Activated CD4-positive, alpha-beta memory T cell treated with anti-CD3 and anti-CD28 coated beads for 36 hours (primary cell): ENCODE measurements at regions not wholly inside any gene's neighbourhood (a gene's known extent, or its start where the extent isn't known, plus 50 kb on each side); places are given as distances from the start of the nearest gene placed in this dataset.
"Not testable (repeated sequence)": the region's sequence is repeated elsewhere in the genome, so short reads cannot be mapped to it uniquely, and the experiment has no call there.

Source experiments
- CTCF ChIA-PET: fragments of 350-600 bp; sonication (Branson Sonifier 250); formaldehyde crosslinking; loops from one replicate; lab custom pipeline; 2021; ENCODE audit warnings: antibody characterized with exemption, inconsistent platforms; lab: Charles Lee
- POLR2A ChIA-PET: fragments of 350-600 bp; sonication (Branson Sonifier 250); formaldehyde crosslinking; loops from one replicate; lab custom pipeline; 2021; ENCODE audit warnings: antibody characterized with exemption; lab: Charles Lee
- DNase-seq: peaks from one replicate; pipeline ENCODE4 v3.0.0-alpha.2; 2020
- H3K27ac Mint-ChIP-seq: one replicate; pipeline ENCODE4 v1.8.0; 2021; ENCODE audit warnings: mixed read lengths
- H3K27me3 Mint-ChIP-seq: one replicate; pipeline ENCODE4 v1.8.0; 2021; ENCODE audit warnings: mixed read lengths
- H3K36me3 Mint-ChIP-seq: one replicate; pipeline ENCODE4 v1.8.0; 2021; ENCODE audit warnings: mixed read lengths
- H3K4me1 Mint-ChIP-seq: one replicate; pipeline ENCODE4 v1.8.0; 2021; ENCODE audit warnings: low read depth, mixed read lengths
- H3K4me3 Mint-ChIP-seq: one replicate; pipeline ENCODE4 v1.8.0; 2021; ENCODE audit warnings: mild to moderate bottlenecking, mixed read lengths
- H3K9me3 Mint-ChIP-seq: one replicate; pipeline ENCODE4 v1.8.0; 2021; ENCODE audit warnings: mixed read lengths
- intact Hi-C: fragments of 100-400 bp; cut with micrococcal nuclease; formaldehyde crosslinking; loops from one replicate; pipeline ENCODE4 v1.15.1; 2023

- ChIA-PET CTCF (no interaction called here), POLR2A (no interaction called here)
- DNase-seq, result no peak
- Mint-ChIP-seq H3K9me3 (no peaks in the 10 kb centered on the region), H3K4me3 (no peak overlapping the region), H3K27ac (no peak overlapping the region), H3K36me3 (no peaks in the 10 kb centered on the region), H3K4me1 (no peaks in the 10 kb centered on the region), H3K27me3 (no peaks in the 10 kb centered on the region)
- intact Hi-C loops, result no loop called here
Observed at GRCh38 chr5:91816681-91817080, 433.6 kb upstream of the ARRDC3 start.

- ChIA-PET POLR2A (no interaction called here), CTCF (no interaction called here)
- H3K27ac Mint-ChIP-seq, result no peak overlapping the region
- peaks cover 13% of the 10 kb centered on the region for H3K9me3 Mint-ChIP-seq
- no peaks in the 10 kb centered on the region for H3K36me3 Mint-ChIP-seq
- no peaks in the 10 kb centered on the region for H3K27me3 Mint-ChIP-seq
- H3K4me1 Mint-ChIP-seq, result no peaks in the 10 kb centered on the region
- no peak overlapping the region for H3K4me3 Mint-ChIP-seq
- intact Hi-C loops, result no loop called here
- no peak for DNase-seq
Observed at GRCh38 chr5:91797576-91797975, 414.5 kb upstream of the ARRDC3 start.

- intact Hi-C loops, result no loop called here
- H3K4me1 Mint-ChIP-seq, result no peaks in the 10 kb centered on the region
- H3K9me3 Mint-ChIP-seq, result no peaks in the 10 kb centered on the region
- H3K27ac Mint-ChIP-seq, result no peak overlapping the region
- no peaks in the 10 kb centered on the region for H3K36me3 Mint-ChIP-seq
- ChIA-PET CTCF (no interaction called here), POLR2A (no interaction called here)
- no peak for DNase-seq
- H3K4me3 Mint-ChIP-seq, result no peak overlapping the region
- H3K27me3 Mint-ChIP-seq, result no peaks in the 10 kb centered on the region
Observed at GRCh38 chr5:91794856-91795548, 411.9 kb upstream of the ARRDC3 start.

GRCh38 chr5:91794455-91794854 lies 411.3 kb upstream of the ARRDC3 start:
- intact Hi-C loops, result no loop called here
- no peaks in the 10 kb centered on the region for H3K9me3 Mint-ChIP-seq
- no peak overlapping the region for H3K4me3 Mint-ChIP-seq
- H3K27ac Mint-ChIP-seq, result no peak overlapping the region
- H3K27me3 Mint-ChIP-seq, result no peaks in the 10 kb centered on the region
- CTCF ChIA-PET, result no interaction called here
- POLR2A ChIA-PET, result no interaction called here
- H3K4me1 Mint-ChIP-seq, result no peaks in the 10 kb centered on the region
- no peaks in the 10 kb centered on the region for H3K36me3 Mint-ChIP-seq
- no peak for DNase-seq

GRCh38 chr5:91787718-91788117 lies 404.6 kb upstream of the ARRDC3 start:
- POLR2A ChIA-PET, result no interaction called here
- intact Hi-C loops, result no loop called here
- Mint-ChIP-seq H3K36me3 (no peaks in the 10 kb centered on the region), H3K27ac (no peak overlapping the region), H3K4me3 (no peak overlapping the region), H3K27me3 (no peaks in the 10 kb centered on the region), H3K4me1 (no peaks in the 10 kb centered on the region), H3K9me3 (no peaks in the 10 kb centered on the region)
- CTCF ChIA-PET, result no interaction called here
- no peak for DNase-seq

DNA sequence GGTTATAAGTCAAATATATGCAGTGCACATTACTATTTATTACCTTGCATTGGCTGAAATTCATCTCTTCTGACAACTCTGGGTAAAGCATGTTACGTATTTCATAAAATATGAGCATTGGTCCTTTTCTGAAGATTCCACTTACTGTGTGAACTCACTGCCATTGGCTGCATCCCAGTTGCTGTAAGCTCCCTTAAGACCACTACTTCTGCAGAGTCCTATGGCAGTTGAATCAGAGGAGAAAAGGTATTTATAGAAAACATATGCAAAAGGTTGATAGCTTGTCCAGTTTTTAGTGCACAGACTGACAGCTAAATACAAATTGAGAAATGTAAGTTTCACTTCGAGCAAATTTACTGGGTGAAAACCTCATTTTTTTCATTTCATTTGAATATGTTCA lies 394.6 kb upstream of the ARRDC3 start:
- no peak overlapping the region for H3K27ac Mint-ChIP-seq
- CTCF ChIA-PET, result no interaction called here
- POLR2A ChIA-PET, result no interaction called here
- no peaks in the 10 kb centered on the region for H3K4me1 Mint-ChIP-seq
- H3K27me3 Mint-ChIP-seq, result no peaks in the 10 kb centered on the region
- intact Hi-C loops, result no loop called here
- H3K9me3 Mint-ChIP-seq, result peaks cover 2% of the 10 kb centered on the region
- H3K4me3 Mint-ChIP-seq, result no peak overlapping the region
- H3K36me3 Mint-ChIP-seq, result no peaks in the 10 kb centered on the region
- no peak for DNase-seq

GRCh38 chr5:91776249-91776648 lies 393.1 kb upstream of the ARRDC3 start:
- Mint-ChIP-seq H3K4me1 (no peaks in the 10 kb centered on the region), H3K9me3 (no peaks in the 10 kb centered on the region), H3K27ac (no peak overlapping the region), H3K36me3 (no peaks in the 10 kb centered on the region), H3K27me3 (no peaks in the 10 kb centered on the region), H3K4me3 (no peak overlapping the region)
- ChIA-PET POLR2A (no interaction called here), CTCF (no interaction called here)
- intact Hi-C loops, result no loop called here
- no peak for DNase-seq

DNA sequence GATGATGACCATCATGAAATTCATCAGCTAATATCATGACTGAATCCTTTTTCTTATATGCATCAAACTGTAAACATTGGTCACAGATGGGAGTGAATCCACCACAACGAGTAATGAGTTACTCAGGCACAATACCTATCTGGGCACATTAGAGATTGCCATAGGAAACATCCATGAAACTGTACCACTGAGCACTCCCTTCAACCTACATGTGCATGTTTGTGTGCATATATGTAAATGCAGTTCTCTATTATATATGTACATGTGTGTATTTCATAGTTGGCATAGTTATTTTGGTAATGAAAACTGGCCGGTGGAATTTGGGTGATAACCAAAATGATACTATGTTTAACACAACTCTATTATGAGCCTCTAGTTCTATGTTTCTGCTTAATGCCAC lies 387.3 kb upstream of the ARRDC3 start:
- no peak overlapping the region for H3K4me3 Mint-ChIP-seq
- H3K9me3 Mint-ChIP-seq, result no peaks in the 10 kb centered on the region
- H3K36me3 Mint-ChIP-seq, result no peaks in the 10 kb centered on the region
- H3K27ac Mint-ChIP-seq, result no peak overlapping the region
- H3K27me3 Mint-ChIP-seq, result no peaks in the 10 kb centered on the region
- intact Hi-C loops, result no loop called here
- POLR2A ChIA-PET, result no interaction called here
- DNase-seq, result no peak
- no peaks in the 10 kb centered on the region for H3K4me1 Mint-ChIP-seq
- CTCF ChIA-PET, result no interaction called here

DNA sequence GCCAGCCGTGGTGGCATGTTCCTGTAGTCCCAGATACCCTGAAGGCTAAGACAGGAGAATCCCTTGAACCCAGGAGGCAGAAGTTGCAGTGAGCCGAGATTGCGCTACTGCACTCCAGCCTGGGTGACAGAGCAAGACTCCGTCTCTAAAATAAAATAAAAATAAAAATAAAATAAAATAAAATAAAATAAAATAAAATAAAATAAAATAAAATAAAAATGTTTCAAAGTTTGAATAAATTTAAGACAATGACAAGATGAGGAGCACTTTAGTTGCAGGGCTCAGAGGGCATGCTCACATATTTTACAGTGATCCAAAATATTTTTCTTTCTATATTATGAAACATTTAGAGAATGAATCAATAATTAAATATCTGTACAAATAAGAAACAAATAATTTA lies 374.3 kb upstream of the ARRDC3 start:
- H3K27me3 Mint-ChIP-seq, DNase-seq, H3K4me1 Mint-ChIP-seq, intact Hi-C loops, H3K27ac Mint-ChIP-seq, POLR2A ChIA-PET, H3K9me3 Mint-ChIP-seq, H3K4me3 Mint-ChIP-seq, H3K36me3 Mint-ChIP-seq, CTCF ChIA-PET: not testable (repeated sequence)

- Mint-ChIP-seq H3K36me3 (no peaks in the 10 kb centered on the region), H3K27ac (no peak overlapping the region), H3K4me3 (no peak overlapping the region), H3K9me3 (peaks cover 3% of the 10 kb centered on the region), H3K4me1 (no peaks in the 10 kb centered on the region), H3K27me3 (no peaks in the 10 kb centered on the region)
- intact Hi-C loops, result no loop called here
- CTCF ChIA-PET, result interaction anchor here (0.6 kb wide), 1 partner anchor 497 kb away, joined by 3 read pairs; no protein-coding TSS in a partner anchor
- DNase-seq, result no peak
- POLR2A ChIA-PET, result no interaction called here
Observed at GRCh38 chr5:91754990-91755389, 371.9 kb upstream of the ARRDC3 start.

DNA sequence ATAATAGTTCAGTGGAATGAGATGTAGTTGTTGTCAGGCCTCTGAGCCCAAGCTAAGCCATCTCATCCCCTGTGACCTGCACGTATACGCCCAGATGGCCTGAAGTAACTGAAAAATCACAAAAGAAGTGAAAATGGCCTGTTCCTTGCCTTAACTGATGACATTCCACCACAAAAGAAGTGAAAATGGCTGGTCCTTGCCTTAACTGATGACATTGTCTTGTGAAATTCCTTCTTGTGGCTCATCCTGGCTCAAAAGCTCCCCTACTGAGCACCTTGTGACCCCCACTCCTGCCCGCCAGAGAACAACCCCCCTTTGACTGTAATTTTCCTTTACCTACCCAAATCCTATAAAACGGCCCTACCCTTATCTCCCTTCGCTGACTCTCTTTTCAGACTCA lies 361.4 kb upstream of the ARRDC3 start:
- H3K4me1 Mint-ChIP-seq, H3K27ac Mint-ChIP-seq, intact Hi-C loops, DNase-seq, H3K36me3 Mint-ChIP-seq, H3K4me3 Mint-ChIP-seq, H3K27me3 Mint-ChIP-seq, CTCF ChIA-PET, POLR2A ChIA-PET, H3K9me3 Mint-ChIP-seq: not testable (repeated sequence)

GRCh38 chr5:91742550-91742949 lies 359.4 kb upstream of the ARRDC3 start:
- Mint-ChIP-seq H3K4me3 (no peak overlapping the region), H3K9me3 (peaks cover 2% of the 10 kb centered on the region), H3K36me3 (no peaks in the 10 kb centered on the region), H3K27me3 (no peaks in the 10 kb centered on the region), H3K4me1 (no peaks in the 10 kb centered on the region), H3K27ac (no peak overlapping the region)
- DNase-seq, result no peak
- CTCF ChIA-PET, result no interaction called here
- POLR2A ChIA-PET, result no interaction called here
- intact Hi-C loops, result no loop called here

DNA sequence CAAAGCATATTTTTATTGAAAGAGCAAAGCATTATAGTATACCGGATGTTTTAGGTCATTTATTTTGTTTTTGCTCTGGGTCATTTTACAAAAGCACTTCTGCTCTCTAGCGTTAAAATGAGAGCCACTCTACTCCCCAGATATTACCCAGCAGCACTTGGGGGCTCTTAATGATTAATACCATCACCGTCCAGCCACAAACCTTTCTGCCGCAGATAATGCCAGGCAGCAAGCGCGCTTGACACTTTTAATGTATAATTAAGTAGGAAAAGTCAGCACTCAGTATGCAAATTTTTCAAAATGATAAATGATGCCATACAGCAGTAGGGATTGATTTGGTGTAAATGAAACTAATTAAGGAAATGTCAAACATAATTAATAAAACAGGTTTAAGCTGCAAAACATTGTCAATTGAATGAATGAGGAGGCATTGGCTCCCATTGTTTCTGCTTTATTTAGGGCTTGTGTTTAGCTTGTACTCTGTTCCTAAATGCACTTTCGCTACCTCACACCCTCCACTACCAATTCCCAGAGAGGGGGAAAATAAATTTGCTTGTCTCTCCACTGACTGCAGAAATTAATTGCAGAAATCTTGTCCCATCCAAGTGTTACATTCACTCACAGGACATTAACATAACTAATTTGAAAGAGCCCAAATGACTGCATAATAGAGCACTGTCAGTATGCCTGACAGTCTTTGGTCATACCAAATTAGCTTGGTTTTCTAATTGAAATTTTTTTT lies 358.8 kb upstream of the ARRDC3 start:
- no peaks in the 10 kb centered on the region for H3K4me1 Mint-ChIP-seq
- ChIA-PET POLR2A (no interaction called here), CTCF (no interaction called here)
- no peak for DNase-seq
- no peaks in the 10 kb centered on the region for H3K36me3 Mint-ChIP-seq
- intact Hi-C loops, result no loop called here
- no peak overlapping the region for H3K4me3 Mint-ChIP-seq
- no peaks in the 10 kb centered on the region for H3K27me3 Mint-ChIP-seq
- peaks cover 5% of the 10 kb centered on the region for H3K9me3 Mint-ChIP-seq
- no peak overlapping the region for H3K27ac Mint-ChIP-seq
